HG02759 (cell line): ENCODE measurements at regions not wholly inside any gene's neighbourhood (a gene's known extent, or its start where the extent isn't known, plus 50 kb on each side); places are given as distances from the start of the nearest gene placed in this dataset.

Experiments used
- ATAC-seq: cut with Tn5 transposase; IDR thresholded peaks from one replicate; pipeline ENCODE4 v1.9.1; 2021; ENCODE audit warnings: mild to moderate bottlenecking, moderate library complexity; ENCODE audit not compliant: unreplicated experiment

GRCh38 chr11:27783701-27784355 is 83.6 kb upstream of the BDNF start:
- no peak for ATAC-seq

DNA sequence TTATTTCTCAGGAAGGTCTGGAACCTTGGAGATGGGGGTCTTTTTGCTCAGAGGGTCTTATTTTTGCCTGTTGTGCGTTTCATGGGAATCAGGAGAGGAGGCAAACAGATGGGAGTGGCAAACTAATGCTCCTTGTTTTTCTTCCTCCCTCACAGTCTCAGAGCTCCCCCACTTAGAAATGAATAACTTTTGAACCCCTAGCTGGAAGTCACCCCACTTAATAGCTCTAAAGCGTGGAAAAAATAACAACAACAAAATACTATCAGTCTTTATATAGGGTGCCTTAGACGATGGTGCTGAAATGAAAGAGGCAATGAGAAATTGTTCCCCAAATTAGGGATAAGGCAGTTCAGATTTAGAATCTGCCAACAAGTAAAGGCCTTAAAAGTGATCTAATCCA is 76.8 kb upstream of the BDNF start:
- no peak for ATAC-seq

DNA sequence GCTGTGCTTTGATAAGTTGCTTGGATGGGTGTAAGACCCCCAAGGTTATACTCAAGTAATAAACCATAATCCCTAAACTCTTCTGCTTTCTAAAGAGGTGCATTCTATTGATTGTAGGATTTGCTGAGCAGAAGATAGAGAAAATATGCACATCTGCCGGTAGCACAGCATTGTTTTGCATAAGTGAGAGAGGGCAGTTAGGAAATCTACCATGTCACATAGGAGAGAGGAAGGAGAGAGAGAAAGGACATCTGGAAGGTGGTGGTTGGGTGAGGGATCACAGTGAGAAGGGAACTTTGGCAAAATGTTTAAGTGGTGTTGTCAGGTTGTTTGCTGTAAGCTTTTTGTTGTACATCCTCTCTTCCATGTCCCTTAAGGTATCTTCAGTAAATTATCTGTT is 73.6 kb upstream of the BDNF start:
- ATAC-seq = no peak

GRCh38 chr11:27771516-27771915 is 71.3 kb upstream of the BDNF start:
- ATAC-seq = no peak

- ATAC-seq = no peak
Measured at GRCh38 chr11:27770576-27770975, 70.3 kb upstream of the BDNF start.

DNA sequence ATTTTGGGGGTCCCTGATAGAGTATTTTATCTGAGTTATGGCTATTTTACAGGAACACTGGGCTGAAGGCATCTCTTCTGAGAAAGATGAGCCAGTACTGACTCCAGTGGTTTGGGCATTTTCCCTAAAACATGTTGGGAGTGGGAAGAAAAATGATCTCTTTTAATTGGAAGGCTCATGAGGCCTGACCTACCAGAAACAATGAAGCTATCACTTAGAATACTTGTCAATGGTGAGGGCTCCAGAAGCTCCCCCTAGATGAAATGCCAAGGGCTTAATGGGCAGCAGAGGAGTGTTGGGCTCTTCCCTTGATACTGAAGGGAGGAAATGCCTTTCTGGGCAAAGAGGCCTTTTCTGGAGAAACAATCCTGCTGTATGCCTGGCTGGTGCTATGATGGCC is 63.5 kb upstream of the BDNF start:
- no peak for ATAC-seq

- ATAC-seq = no peak
Measured at GRCh38 chr11:27761356-27761755, 61.1 kb upstream of the BDNF start.

- ATAC-seq = no peak
Measured at GRCh38 chr11:27757953-27758352, 57.7 kb upstream of the BDNF start.

GRCh38 chr11:27754035-27755017 is 54.1 kb upstream of the BDNF start:
- ATAC-seq = peak; percentile 49
